ENCODE measurements at regions not wholly inside any gene's neighbourhood (a gene's known extent, or its start where the extent isn't known, plus 50 kb on each side); places are given as distances from the start of the nearest gene placed in this dataset.

DNA sequence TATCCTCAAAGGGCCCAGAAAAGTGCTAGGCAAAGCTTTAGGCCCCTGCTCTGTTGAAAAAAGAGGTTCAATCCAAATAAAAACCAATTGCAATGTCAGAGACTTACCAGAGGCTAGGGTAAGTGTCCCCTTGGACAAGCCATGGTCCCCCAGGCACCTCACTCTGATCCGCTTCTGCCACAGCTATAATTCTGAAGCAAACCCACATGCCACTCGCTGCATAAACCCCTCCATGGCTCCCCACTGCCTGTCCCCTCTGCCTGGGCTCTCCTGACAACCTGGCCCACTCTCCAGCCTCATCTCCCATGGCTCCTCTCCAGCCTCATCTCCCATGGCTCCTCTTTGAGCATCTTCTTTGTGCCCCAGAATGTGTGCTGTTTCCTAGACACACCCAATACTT, 169.6 kb upstream of the TLE3 start:
- no peak for DNase-seq (ENCODE audit: low read depth, low spot score)

DNA sequence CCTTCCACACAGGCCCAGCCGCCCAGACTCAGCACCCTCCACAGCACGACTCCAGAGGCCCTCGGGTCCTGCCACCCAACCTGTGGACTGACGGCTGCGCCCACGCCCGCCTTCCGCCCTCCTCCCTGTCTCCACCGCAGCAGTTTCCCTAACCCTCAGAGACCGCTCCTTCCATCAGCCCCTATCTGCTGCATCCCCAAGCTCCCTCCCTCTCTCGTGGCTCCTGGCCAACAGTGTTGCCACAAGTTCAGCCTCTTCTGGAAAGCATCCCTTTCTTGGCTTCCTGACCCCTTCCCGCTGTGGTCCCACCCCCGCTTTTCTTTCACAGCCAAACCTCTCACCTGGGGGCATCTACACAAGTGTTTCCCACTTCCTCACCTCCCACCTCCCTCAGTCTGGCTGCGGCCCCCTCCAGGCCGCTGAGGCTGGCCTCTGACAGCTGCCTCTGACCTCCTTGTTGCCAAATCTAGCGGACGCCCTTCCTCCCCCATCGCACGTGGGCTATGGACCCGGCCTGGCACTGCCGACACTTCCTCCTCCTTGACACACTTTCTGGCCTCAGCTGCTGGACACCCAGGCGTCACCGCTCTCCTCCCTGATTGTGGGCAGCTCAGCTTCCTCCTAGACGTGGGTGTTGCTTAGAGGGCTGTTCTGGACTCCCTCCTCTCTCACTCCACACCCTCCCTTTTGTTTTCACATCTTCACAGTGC, 168.8 kb upstream of the TLE3 start:
- DNase-seq (ENCODE audit: low read depth, low spot score): peak; percentile 46

DNA sequence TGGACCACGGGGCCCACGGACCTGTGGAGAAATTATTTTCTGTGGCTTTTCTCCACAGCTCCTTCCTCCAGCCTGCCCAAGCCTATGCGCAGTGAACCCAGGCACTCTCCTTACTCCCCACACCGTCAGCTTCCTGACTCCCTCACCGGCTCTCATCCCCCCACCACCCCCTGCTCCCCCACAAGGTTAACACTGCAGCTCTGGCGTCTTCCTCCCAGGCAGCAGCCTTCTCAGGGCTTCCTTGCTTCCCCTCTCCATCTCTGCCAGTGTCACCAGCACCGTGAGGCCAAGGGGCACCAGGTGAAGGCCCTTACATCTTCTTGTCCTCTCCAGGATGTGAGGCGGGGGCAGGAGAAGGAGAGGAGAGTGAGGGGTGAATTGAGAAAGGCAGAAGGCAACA, 168.3 kb upstream of the TLE3 start:
- no peak for DNase-seq (ENCODE audit: low read depth, low spot score)

DNA sequence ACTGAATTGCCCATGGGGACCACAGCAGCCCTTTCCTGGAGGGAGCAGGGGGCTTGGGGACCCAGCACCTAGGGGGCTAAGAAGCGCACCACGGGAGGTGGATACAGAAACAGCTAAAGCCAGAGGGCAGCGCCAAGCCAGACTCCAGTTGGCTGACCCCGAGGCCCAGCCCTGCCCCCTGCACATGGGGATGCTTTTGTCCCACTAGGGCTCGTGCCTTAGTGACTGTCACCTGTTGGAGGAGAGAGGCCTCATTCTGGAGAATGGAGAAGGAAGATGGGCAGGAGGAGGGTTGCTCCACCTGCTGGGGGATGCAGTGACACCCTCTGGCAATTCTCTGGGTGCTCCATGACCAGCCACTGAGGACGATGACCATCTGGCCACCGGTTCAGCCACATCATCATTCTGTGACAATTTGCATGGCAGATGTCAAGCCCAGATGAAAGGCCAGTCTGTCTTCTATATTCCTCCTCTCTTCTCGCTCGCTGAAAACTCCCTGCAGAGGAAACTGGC, 167.8 kb upstream of the TLE3 start:
- DNase-seq (ENCODE audit: low read depth, low spot score): no peak

DNA sequence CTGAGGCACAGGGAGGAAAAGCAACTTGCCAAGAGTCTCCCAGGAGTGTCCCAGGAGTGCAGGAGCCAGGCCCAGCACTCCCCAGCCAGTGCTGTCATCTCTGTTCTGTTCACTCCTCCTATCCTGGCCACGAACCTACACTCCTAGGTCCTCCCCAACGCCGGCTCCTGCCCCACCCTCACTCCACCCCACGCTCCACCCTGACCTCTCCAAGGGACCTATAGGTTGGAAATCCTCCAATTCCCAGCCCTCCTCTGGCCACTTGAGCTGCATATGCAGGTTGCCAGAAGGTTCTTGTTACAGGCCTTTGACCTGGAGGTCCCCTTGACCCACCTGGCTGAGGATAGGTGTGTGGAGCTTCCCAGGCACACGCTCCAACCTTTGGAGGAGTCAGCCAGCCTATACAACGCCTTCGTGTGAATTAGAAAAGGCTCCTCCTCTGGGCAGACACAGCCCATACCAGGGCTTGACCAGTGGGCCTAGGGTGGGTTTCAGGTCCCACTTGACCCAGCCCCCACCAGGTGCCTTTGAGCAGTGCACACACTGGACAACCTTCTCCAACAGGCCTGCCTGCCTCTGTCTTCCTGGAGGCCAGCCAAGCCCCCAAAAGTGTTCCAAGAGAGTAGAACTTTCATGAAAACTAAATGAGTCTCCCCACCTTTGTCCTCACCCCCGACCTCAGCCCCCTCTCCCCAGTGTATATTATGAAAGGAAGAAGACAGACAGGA, 167.2 kb upstream of the TLE3 start:
- no peak for DNase-seq (ENCODE audit: low read depth, low spot score)

DNA sequence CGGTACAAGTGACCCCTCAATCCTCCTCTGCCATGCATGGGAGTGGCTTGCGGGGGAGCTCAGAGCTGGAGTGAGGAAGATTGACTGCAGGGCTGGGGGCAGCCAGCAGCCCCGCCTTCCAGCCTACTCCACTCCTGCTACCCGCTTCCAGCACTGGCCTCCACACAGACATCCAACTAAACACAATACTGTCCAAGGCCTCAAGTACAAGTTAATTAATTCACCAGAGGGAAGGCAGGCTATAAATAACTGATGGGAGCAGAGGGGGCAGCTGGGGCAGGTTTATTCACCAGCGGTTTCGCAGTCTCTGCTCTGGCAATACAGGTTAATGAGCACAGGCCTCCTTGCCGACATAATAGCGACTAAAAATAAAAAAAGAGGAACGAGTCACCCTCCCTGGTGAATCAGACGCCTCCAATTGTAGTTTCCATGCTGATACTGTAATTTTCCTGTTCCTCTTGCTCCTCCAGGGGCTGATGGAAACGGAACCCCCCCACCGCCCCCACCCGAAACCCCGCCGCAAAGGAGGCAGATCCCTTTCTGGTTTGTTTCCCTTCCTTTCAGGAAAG, 166.4 kb upstream of the TLE3 start:
- no peak for DNase-seq (ENCODE audit: low read depth, low spot score)

DNA sequence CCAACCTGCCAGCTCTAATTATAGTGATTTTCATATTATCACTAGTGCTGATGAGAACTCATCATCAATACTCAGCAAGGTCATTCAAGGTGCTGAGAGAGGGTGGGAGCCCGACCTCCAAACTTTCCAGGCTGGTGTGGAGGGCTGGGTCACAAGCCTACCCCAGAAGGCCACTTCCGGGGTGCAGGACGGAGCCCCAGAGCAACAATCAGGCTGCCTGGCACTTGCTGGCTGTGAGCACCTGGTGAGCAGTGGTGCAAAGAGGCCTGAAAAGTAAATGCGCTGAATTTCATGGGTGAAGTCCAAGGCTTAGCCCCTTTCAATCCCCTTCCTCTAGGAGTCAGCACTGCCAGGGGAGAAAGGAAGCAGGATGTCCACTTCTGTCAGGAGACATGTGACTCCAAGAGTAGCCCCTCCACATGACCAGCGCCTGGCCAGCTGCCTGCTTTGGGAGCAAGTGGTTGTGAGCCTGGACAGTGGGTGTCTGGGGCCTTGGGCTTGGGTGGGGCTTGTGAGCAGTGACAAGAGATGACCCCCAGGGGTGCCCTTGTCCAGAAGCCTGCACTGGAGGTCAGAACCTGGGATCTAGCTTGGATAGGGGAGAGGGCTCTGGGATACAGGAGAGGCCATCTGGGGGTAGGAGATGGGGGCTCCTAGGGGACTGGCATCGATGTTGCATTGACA, 165.0 kb upstream of the TLE3 start:
- no peak for DNase-seq (ENCODE audit: low read depth, low spot score)

DNA sequence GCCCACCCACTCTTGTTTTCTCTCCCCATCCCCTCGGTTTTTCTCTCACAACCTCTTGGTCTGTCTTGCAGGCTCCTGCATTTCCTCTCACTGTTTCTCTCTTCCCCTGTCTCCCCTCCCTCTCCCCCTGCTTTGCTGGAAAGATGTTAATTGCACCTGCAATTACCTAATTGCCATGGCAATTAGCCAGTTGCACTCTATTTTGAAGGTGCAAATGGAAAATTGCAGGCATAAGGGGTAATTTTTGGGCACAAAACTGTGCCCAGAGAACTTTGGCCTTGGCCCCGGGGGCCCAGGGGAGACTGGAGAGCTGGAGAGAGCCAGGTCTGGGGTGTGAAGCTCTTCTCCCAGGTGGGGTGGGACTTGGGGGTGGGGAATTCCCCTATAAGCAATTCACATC, 164.5 kb upstream of the TLE3 start:
- DNase-seq (ENCODE audit: low read depth, low spot score): no peak

DNA sequence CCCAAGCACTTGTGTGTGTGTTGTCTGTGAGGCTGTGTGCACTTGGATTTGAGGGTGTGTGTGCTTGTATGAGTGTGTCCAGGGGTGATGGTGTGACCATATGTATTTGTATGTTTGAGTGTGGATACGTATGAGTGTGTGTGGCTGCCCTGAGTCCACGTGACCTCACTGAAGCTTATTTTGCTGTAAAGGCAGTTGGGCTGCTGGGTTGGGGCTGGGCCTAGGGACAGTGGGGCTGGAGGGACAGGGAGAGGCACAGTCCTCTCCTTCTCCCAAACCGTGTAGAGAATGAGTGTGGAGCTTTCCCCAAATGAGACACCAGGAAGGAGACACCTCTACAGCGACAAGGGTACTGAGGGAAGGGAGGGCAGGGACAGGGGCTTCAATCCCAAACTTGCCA, 163.4 kb upstream of the TLE3 start:
- no peak for DNase-seq (ENCODE audit: low read depth, low spot score)

DNA sequence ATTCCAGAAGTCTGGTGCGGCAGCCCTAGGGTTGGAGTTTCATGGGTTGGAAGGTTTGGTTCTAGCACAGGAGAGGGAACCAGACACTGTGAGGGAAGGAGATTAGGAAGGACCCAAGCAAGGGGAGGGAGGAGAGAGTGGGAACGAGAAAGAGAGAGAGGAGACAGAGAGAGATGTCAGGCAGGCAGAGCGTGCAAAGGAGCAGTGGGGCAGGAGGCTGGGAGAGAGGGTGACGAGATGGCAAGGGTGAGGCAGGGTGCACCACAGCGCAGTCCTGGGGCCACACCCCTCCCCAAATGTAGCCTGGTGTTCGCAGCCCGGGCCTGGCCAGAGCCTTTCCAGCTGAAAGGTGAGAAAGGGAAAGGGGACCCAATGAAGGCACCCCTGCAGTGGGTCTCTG, 162.9 kb upstream of the TLE3 start:
- DNase-seq (ENCODE audit: low read depth, low spot score): no peak

DNA sequence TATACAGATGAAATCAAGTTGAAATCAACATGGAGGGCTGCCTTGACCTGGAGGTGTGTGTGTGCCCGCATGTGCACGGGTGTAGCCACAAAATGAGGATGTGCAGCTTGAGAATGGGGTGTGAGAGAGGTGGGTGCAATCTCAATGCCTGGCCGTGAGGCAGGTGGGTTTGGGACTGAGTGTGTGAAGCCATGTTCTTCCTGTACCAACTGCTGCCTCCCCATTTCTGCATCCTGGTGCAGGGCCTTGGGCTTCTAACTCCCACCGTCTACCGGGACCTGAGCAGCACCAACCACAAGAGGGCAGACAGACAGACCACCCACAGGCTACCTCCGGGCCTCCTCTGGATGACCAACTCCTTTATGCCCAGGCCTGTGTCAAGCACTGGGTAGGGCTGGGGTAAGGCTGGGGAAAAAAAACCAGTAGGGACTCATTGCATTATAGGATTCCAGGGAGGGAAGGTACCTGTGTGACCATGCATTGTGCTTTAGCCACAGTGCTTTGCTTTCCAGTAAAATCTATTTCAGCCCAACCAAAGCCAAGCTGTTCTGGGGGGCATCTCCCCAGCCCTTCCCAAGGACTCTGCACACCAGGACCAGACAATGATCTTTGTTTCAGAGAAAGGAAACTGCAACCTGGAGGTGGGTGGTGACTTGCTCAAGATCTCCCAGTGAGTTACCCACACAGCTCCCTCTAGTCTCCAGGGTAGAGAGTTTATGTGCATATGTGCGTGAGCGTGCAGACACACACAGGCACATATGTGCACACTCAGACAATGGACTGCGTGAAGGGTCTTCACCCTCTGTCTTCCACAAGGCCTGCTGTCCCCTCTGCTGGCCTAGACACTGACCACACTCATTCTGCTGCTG, 162.2 kb upstream of the TLE3 start:
- peak; percentile 81 for DNase-seq (ENCODE audit: low read depth, low spot score)

DNA sequence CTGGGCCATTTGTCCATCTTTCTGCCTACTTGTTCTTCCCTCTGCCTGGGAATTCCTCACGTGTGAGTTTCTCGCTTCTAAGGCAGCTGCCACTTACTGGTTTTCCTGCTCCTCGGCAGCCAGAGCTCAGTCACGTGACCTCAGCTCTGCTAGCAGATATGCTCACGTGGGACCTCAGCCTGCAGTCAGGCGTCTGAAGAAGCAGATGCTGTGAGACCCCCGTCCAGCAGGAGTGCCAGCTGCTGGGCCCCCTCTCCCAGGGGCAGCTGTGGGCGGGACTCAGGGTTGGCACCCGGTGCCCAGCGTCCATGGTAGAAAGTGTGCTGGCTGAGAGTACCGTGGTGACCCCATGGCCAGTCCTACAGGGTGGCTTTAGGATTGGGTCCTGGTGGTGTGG, 161.3 kb upstream of the TLE3 start:
- peak; percentile 51 for DNase-seq (ENCODE audit: low read depth, low spot score)

DNA sequence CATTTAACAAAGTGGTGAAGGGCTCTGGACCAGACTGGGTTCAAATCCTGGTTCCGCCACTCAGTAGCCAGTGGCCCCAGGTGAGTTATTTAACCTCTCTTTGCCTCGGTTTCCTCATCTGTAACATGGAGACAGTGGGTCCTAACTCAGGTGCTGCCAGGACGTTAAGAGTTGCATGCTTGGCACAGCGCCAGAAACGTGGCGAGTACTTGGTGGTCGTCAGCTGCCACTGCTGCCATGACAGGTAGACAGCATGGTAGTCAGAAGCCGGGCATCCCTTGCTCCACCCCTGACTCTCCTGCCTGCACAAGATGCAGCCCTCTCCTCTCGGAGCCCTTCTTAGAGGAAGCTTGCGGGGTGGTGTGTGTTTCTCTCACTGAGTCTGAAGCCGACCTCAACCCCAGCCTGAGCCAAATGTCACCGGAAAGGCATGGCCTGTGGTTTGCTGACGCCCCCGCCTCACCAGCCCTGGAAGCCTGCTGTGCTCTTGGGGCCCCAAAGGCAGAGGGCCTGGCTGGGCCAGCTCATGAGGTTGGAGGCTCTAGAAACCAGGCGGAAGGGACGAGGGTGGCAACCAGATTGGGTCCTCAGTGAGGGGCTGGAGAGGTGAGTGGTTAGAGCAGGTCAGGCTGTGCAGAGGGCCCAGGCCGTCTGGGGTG, 160.8 kb upstream of the TLE3 start:
- DNase-seq (ENCODE audit: low read depth, low spot score): no peak

DNA sequence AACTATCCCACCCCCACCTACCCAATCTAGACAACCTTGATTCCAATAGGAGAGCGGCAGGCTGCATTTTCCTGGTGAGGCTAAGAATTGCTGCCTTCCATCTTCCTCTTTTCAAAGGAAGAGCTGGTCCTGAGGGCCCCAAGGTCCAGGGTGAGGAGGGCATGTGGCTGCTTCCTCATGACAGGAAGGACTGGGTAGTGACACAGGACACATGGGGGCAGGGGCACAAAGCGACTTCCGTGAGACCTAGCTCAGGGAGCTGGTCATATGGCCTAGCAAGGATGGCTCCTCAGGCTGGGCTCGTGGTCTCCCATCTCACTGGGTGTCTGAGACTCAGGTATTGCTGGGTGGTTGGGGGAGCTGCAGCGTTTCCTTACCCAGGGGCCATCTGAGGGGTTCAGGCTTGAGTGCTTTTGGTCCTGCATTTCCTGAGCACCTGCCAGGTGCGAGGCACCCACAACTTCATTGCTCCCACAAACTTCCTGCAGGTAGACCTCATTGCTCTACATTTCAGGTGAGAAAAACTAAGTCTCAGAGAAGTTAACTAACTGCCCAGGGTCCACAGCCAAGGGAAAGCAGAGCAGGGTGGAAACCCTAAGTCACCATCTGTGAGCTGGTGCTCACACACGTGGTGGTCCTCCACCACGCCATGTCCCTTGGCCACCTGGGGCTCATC, 160.0 kb upstream of the TLE3 start:
- no peak for DNase-seq (ENCODE audit: low read depth, low spot score)

DNA sequence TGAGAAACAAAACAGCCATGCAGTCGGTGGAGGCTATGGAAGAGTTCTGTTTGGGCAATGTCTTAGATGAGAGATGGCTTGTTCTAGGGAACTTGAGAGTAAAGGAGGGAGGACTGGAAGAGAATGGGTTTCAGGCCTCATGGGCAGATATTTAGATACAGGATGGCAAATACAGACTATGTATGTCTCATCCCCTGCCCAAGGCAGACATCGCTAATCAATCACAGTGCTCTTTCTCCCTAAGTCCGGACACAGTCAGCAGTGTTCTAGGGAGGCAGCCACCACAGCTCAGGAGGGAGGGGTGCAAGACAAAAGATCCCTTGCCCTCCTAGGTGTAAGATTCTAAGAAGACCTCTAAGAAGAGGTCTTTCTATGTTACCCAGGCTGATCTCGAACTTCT, 159.3 kb upstream of the TLE3 start:
- no peak for DNase-seq (ENCODE audit: low read depth, low spot score)

DNA sequence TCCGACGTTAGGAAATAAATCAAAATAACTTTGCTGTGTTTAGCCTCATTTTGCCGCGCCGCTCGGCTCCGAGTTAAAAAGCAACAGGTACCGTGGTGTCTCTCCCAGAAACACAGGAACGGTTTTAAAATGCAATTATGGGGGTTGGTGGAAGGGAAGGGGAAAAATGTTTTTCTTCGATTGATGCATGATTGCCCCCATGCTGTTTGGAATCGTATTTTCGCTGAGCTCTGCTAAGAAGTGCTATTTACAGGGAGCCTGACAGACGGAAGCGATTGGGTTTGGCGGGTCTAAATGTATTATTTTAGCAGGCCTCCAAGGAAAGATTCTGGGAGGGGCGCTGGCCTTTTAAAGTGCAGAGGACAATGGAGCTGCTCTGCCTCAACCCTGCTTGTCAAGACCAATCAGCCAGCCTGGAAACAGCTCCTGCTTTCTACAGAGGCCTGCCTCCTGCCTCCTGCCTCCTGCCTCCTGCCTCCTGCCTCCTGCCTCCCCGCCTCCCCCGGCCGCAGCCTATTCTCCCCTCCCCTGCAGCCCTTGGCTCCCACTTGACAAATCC, 156.7 kb upstream of the TLE3 start:
- no peak for DNase-seq (ENCODE audit: low read depth, low spot score)

DNA sequence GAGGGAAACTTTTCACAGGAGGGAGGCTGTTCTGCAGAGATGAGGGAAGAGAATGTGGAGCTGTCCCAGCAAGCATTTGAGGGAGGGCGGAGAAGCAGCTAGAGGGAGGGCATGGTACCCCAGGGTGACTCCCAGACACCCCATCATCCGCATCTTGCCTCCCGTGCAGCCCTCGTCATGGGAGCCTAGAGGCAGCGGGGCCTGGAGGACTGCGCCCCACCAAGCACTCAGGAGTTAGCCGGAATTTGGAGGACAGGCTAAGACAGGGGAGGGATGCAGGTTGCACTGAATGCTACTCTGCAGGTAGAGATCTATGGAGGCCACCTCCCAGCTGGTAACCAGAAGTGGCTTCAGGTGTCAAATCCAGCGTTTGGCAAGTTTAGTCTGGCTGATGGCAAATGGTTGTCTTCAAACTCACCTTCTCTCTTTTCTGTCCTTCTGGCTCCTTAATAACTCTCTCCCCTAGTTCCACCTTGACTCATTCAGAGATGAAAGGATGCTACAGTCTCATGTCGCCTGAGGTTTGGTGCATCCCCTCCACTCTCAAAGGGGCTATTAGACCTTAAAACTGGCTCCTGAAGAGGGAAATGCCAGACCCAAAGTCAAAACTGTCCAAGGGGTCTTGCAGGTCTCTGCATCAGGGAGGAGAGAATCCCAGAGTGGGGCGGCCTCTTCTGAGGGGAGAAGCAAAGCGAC, 155.9 kb upstream of the TLE3 start:
- DNase-seq (ENCODE audit: low read depth, low spot score): no peak

DNA sequence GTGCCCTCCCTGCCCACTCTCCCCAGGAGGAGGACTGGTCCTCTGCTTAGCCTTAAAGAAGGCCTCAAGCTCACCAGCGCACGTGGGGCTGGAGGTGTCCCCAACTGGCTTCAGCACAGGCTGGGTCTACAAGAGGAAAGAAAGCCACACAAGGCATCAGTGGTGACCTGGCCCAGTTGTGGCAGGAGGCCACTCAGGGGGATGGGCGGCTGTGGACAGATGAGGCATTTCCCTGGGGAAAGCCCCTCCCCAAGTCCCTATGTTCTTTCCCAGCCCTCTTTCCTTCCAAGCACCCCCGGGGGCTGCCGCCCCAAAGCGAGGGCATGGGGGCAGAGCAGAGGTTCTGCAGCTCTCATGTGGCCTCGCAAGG, 155.2 kb upstream of the TLE3 start:
- DNase-seq (ENCODE audit: low read depth, low spot score): no peak
